ENCODE measurements at regions not wholly inside any gene's neighbourhood (a gene's known extent, or its start where the extent isn't known, plus 50 kb on each side); places are given as distances from the start of the nearest gene placed in this dataset.

DNA sequence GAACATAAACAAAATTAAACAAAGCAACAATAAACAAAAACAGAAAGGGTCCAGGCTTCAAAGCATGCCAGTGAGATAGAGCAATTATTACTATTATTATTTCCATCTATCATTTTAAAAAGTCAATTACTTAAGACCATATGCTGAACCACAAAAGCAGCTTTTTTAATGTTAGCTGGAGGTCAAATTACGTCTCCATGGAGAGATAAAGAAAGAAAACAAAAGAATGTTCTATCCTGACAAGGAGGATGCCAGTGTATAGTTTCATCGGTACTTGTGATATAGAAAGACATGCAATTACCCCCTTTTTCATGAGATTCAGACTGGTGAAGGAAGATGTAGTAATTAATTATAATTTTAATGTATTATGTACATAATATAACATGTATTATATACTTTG is 81.6 kb upstream of the DCN start:
- no peak for DNase-seq

- no peak for DNase-seq
These were observed 79.4 kb upstream of the DCN start for GRCh38 chr12:91261820-91262676.

DNA sequence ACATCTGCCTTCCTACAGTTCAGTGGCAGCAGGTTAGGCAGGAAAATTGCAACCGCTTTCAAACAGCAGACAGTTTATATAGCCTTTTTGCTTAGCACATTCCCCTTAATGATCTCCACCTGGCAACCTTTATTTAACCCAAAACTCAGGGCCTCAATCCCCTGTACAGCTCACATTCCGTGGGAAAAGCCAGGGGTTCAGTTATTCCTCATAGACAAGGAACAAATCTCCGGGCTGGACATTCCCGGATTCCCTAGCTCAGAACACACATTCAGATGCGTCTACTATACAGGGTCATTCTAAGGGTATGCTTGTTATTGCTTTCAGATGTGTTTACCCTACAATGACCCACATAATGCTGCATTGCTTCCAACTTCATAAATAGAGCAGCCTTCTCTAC is 73.8 kb upstream of the DCN start:
- peak; percentile 36 for DNase-seq

DNA sequence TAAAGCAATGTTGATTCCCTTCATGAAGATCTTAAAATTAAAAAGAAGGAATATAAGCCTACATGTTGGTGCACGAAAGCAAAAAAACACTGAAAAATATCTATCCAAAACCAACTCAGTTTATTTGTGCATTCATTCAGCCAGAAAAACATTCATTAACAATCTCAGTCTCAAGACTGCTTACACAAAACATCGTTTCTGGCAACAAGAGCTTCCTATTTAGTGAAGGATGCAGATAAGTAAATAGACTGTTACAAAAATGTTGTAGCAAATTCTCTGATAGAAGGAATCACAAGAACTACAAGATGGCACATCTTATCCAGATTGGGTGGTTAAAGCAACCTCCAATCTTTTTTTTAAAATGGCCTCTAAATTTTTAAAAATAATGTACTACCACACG is 69.7 kb upstream of the DCN start:
- no peak for DNase-seq

- peak; percentile 44 for DNase-seq
These were observed 67.7 kb upstream of the DCN start for GRCh38 chr12:91250273-91250665.

GRCh38 chr12:91249518-91250272 is 67.1 kb upstream of the DCN start:
- peak; percentile 55 for DNase-seq

DNA sequence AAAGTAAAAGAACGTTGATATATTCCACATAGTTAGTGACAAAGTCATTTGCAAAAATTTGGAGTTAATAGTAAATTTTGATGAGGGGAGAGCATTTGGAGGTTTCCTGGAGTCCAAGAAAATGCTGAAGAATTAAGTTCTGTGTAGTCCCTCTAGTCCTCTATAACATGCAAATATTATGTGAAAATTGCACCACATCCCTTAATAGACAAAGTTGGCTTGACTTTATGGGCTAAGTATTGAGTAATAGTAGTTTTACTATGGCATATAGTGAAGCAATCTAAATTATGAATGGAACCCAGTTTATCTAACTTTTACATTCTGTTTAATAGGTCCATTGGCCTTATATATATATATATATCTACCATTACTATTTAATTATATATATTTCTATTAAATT is 66.4 kb upstream of the DCN start:
- DNase-seq = peak; percentile 48

DNA sequence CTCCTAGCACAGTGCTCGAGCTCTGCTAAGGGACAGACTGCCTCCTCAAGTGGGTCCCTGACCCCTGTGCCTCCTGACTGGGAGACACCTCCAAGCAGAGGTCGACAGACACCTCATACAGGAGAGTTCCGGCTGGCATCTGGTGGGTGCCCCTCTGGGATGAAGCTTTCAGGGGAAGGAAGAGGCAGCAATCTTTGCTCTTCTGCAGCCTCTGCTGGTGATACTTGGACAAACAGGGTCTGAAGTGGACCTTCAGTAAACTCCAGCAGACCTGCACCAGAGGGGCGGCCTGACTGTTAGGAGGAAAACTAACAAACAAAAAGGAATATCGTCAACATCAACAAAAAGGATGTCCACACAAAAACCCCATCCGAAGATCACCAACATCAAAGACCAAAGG is 60.6 kb upstream of the DCN start:
- DNase-seq = peak; percentile 27

DNA sequence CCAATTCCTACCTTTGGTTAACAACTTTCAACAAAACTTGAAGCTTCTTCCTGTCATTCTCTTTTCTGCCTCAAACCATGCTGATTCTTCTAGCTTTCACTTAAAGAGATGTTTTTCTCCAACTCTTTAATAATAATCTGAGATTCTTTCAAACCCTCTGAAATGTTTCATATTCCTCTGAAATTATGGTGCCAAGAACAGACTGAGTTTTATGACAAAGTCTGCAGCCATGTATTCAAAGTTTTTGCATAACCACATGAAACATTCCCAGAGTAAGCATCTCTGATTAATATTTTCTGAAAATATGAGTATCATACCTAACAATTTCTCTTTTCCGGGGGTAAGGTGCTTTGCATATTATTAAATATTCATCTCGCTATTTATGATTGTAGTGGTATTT is 59.1 kb upstream of the DCN start:
- DNase-seq = peak; percentile 49

GRCh38 chr12:91240386-91241095 is 57.9 kb upstream of the DCN start:
- no peak for DNase-seq

DNA sequence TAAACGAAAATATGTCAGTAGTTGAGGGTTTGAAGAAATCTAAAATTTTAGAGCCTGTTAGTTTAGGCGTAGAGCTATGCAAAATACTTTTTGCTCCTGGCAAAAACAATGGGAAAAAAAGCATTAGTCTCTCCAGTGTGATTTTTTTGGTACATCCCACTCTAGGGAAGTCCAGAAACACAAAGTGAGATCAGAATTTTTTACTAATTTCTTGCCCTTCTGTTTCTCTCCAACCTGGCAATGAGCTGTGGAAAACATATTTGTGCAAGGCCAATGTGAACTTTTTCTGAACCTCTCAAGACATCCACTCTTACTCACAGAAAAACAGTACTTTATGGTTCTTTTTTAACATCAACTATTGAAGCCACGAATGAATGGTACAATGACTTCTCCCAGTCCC is 56.9 kb upstream of the DCN start:
- no peak for DNase-seq
